AG09309 (cell line): ENCODE measurements at regions not wholly inside any gene's neighbourhood (a gene's known extent, or its start where the extent isn't known, plus 50 kb on each side); places are given as distances from the start of the nearest gene placed in this dataset.

Experiments used
- DNase-seq: peaks from one replicate; pipeline ENCODE4 v3.0.0-alpha.2; 2010; ENCODE audit warnings: low read depth
- H3K4me3 ChIP-seq: 2 replicates; pipeline ENCODE4 v1.5.1; 2011; ENCODE audit warnings: mild to moderate bottlenecking, low read depth, low read length, moderate library complexity; ENCODE audit not compliant: control insufficient read depth
- CTCF ChIP-seq: IDR thresholded peaks from 2 replicates; pipeline ENCODE4 v1.5.1; 2011; ENCODE audit warnings: mild to moderate bottlenecking, low read depth, low read length, inconsistent platforms; ENCODE audit not compliant: insufficient read depth, control insufficient read depth; ENCODE audit errors: missing control alignments

- TF ChIP-seq CTCF: no peak
- H3K4me3 ChIP-seq: no peak overlapping the region
- no peak for DNase-seq
These were observed 89.5 kb upstream of the PAX2 start for GRCh38 chr10:100655760-100656421.

- H3K4me3 ChIP-seq: no peak overlapping the region
- no peak for TF ChIP-seq CTCF
- DNase-seq: no peak
These were observed 88.9 kb upstream of the PAX2 start for GRCh38 chr10:100656454-100656853.

- H3K4me3 ChIP-seq: no peak overlapping the region
- DNase-seq: no peak
- TF ChIP-seq CTCF: no peak
These were observed 87.1 kb upstream of the PAX2 start for GRCh38 chr10:100658269-100658668.

GRCh38 chr10:100659361-100660098 is 85.9 kb upstream of the PAX2 start:
- DNase-seq: no peak
- no peak overlapping the region for H3K4me3 ChIP-seq
- TF ChIP-seq CTCF: no peak

GRCh38 chr10:100660365-100660764 is 85.0 kb upstream of the PAX2 start:
- no peak for TF ChIP-seq CTCF
- no peak for DNase-seq
- no peak overlapping the region for H3K4me3 ChIP-seq

DNA sequence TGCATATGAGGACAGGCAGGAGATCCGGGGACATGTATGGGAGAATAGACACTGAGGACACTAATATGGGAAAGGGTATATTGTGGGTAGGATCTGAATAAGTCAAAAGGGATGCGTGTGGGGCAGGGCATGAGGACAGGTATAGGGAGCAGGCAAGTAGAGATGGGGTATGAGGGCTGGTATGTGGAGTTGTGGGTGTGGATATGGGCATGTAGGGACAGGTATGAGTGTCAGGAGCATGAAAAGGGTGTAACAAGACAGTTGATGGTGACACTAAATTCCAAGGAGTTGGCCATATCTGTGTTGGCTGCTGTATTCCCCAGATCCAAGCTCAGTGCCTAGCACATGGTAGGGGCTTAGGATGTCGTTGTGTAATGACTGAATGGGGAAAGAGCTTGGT is 84.4 kb upstream of the PAX2 start:
- no peak overlapping the region for H3K4me3 ChIP-seq
- TF ChIP-seq CTCF: no peak
- no peak for DNase-seq

- DNase-seq: no peak
- no peak for TF ChIP-seq CTCF
- H3K4me3 ChIP-seq: no peak overlapping the region
These were observed 83.9 kb upstream of the PAX2 start for GRCh38 chr10:100661520-100661919.
